HuH-7 (cell line): ENCODE measurements at regions not wholly inside any gene's neighbourhood (a gene's known extent, or its start where the extent isn't known, plus 50 kb on each side); places are given as distances from the start of the nearest gene placed in this dataset.
"Not testable (repeated sequence)": the region's sequence is repeated elsewhere in the genome, so short reads cannot be mapped to it uniquely, and the experiment has no call there.

Source experiments
- DNase-seq: peaks from one replicate; pipeline ENCODE4 v3.0.0; 2011; ENCODE audit warnings: low spot score

DNA sequence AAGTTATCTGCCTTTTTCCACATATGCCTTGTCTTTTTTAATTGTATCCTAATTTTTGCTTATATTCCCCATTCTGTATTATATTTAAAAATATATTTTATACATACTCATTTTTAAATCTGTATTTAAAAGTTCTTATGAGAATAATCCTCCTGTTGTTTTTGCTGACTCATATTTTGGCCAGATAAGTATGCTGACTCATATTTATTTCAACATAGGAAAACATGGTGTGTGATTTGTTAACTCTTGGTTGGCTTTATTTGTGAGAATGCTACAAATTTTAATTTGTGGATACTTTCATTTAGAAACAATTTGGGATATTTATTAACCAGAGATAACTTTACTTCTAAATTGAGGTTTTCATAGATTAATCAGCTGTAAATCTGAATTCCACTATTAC, 587.7 kb downstream of the CPS1 start:
- DNase-seq = no peak

DNA sequence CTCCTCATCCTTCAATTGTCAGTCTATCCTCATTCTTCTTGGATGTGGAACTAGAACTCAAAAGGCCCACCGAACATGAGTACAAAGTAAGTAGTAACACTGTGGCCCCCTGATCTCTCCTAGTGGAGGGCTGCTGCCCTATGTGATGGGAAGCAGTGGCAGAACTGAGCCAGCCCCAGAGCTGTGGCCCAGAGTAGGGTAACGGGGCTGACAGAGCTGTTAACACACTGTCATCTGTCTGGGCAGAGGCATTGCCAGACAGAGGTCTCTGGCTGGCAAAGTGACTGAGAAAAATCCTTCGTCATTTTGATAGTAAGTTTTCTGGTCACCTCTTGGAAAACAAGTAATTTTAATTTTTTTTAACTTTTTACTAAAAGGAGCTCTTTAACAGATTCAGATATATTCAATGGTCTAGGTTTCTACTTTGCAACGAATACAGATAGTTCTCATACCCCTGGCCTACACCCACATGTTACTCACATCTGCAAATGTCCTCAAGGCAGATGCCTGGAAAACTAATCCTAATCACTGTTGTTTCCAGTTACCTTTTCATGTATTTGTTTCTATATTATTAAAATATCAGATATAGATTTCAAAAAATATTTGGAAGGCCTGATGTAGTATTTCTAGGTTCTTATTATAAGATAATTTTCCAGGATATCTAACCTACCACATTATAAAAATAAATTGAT, 588.7 kb downstream of the CPS1 start:
- DNase-seq = no peak

DNA sequence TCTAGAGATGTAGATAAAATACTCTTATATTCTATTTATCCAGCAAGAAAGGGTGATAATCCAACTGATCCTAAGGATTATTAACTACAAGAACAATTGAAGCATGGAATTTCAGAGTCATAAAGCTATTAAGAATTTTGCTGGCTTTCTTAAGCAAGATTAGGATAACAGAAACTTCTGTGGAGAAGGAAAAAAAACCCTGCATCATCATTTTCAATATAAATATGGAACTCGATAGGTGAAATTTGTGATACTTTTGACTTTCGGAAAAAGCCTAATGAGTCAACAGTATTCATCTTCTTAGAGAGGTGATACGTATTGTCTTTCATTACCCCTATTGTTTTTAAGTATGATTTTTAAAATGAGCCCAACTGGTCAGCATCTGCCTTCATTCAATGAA, 593.3 kb downstream of the CPS1 start:
- DNase-seq = no peak

DNA sequence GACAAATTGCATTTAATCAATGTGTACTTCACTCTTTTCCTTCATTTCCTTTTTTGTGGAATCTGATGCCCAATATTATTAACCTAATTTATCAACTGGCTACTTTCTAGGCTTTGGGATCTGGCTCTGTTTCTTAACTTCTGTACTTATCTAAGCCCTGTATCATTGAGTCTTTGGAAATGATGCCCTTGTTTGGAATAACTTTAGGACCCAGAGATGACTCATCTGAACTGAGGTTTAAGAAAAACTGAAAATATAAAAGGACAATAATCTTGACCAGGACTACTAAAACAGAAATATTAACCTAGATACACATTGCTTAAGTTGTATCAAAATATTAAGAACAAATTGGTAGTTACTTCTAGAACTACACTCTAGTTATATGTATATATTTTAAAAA, 600.8 kb downstream of the CPS1 start:
- DNase-seq = no peak

DNA sequence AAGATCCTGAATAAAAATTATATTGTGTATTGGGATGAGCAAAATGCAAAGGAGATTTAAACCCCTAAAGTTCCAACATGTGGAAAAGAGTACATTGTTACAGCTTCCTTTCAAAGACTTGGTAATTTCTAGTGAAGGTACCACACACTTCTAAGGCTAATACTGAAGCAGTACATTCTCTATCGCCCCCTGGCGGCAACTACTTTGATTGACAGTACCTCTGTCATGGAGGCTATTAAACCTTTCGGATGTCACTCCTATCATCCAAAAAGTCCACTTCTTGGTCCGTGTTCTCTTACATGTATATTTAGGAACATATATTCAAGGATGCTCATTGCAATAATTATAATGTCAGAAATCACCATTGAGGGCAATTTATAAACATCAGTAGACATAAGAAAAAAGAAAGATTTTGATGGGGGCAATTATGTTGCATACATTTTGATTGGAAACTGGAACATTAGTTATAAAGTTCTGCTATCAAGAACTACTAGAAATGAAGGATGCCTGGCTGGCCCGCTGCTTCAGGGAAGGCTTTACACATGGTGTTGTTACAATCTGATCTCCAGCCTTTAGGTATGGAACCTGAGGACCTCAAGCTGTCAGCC, 601.6 kb downstream of the CPS1 start:
- DNase-seq = peak; percentile 9

DNA sequence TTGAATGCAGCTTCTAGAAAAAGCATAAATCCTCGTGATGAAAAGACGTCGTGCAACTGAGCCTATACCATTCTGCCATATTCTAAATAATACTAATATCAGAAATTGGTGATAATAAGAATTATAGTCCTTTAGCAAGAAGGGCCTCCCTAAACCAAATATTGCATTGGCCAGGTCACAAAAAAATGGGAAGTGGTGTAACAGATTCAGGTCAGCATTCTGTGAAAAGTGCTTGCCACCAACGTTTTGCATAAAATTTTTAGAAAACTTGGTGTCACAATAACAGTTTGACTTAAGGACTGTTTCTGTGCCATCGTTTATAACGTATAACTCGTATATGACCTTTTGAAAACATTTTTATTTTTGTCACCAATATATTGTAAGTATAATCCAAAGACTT, 603.6 kb downstream of the CPS1 start:
- no peak for DNase-seq

DNA sequence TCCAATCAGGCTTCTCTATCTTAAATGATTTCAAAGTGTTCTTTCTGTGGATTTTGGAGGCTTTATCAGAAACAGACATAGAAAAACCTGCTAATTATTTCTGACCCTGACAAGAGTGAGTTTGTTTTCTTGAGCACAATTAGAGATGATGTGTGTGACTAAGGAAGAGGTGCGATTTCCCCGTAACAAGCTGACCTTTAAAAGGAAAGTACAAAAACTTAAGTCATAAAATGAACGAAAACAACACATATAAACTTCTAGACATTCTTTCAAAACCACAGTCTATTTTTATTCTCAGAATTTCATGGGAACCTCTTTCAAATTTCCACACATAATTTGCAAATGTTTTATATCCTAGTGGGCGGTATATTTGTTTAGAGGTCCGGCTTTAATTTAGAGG, 604.8 kb downstream of the CPS1 start:
- DNase-seq = no peak

DNA sequence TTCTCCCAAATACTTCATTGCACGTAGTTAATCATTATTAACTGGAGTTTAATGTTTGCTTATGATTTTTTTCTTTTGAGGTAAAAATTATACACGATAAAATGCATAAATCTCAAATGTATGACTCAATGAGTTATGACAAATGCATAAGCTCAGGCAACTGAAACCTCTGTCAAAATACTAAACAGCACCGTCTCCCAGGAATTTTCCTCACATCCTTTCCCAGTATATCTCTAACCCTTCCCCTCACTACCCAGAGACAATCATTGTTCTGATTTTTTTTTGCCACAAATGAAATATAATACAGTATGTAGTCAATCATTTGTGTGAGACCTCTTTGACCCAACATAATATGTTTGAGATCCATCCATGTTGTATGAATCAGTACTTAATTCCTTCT, 606.5 kb downstream of the CPS1 start:
- no peak for DNase-seq

DNA sequence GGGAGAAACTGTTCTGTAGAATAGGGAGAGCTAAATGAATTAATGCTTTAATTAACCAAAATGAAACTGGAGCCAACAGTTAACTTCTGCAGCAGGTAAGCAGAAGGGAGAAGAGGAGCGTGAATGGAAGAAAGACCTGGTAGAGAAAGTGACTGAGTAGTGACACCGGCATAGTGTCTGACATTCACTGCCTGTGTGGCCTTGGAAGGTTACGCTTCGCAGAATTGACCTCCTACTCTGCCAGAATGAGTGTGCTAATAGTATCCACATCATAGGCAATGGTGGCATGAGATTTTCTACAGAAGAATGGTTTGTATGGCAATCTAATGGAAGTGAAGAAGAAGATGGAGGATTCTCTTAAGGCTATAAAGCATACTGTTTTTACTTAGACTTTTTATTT, 614.4 kb downstream of the CPS1 start:
- DNase-seq = no peak

DNA sequence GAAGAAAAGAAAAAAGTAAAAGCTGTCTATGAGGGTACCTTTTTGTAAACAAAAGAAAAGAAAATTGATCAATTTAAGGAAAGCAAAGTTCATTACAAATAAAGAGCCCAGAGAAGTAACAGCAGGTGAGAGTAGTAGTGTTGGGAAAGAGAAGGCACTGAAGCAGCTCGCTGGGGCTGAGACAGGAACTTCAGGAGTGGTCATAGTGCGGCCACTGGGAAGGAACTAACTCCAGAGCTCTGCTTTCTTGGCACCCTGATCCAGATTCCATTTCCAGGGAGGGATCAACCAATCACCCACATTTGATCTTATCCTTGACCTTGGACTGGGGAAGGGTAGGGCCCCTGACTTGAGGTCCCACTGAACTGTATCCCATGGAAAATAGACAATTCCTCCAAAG, 617.6 kb downstream of the CPS1 start:
- DNase-seq = no peak

DNA sequence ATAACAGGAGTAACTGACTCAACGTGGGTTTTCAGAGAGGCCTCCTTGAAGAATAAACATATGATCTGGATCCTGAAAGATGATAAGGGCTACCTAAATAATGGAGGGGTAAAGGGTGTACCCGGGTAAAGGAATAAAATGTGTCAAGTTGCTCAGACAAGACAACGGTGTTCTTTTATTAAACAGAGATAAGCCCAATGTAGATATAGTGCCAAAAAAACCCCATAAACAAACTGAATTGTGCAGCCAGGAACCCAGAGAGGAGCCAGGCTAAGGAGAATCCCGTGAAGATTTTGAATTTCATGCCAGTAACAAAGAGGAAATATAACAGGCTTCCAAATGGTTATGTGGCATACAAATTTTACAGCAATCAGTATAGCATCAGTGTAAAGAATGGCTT, 618.2 kb downstream of the CPS1 start:
- no peak for DNase-seq

DNA sequence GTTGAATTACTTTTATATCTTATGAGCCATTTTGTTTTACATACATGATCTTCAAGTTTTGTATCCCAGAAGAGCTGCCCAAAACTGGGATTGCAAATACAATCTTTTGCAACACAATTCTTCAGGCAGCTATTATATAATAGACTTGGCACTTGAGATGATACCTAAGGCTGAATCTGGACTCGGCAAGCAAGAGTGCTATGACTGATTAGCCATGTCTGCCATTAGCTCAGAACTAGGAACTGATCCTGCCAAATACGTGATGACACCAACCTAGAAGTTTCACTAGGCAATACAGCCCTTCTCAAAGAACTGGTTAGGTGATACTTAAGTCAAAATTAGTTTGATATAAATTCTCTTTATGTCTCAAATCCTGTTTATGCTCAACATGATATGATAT, 619.6 kb downstream of the CPS1 start:
- no peak for DNase-seq

DNA sequence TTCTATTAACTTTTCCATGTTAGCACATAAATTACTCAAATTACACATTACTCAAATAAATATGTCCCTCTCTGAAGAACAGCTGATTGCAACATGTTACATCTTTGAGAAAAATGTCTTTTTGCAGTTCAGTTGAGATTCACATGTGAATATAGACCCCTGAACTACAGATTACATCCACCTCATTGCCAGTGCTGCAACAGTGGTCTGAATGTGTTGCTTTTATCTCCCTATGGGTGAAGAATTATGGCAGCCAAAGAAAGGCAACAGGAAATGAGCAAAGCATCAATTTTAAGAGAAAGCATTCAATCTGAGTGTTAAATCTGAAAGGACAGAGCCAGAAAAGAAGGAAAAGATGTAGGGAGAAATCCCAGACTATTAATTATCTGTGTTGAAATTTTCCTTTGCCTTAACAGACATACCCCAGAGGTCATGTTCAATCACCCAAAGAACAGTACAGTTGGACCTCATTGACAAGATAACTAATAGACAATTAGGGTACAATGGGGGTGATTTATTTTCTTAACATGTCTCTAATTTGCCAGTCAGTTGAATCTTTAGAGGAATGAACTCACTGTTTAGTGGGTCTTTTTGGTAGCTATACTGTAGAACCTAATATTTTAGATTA, 620.2 kb downstream of the CPS1 start:
- DNase-seq = no peak

DNA sequence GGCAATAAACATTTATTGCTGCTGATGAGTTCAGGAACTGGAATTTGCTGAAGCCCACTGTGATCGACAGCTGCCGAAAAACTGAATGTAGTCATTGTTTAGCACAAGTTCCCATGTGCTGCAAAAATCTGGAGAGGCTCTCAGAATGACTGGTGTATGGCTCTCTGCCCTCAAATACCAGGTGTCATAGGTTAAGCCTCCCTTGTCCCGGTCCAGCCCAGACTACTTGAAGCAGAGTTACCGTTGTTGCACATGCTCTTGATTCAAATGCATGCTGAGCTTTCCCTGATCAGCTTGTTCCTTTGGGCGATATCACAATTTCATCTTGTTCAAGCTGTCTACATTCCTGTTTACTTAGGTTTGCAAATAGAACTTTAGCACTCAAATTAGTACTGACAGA, 625.2 kb downstream of the CPS1 start:
- DNase-seq = peak; percentile 14

DNA sequence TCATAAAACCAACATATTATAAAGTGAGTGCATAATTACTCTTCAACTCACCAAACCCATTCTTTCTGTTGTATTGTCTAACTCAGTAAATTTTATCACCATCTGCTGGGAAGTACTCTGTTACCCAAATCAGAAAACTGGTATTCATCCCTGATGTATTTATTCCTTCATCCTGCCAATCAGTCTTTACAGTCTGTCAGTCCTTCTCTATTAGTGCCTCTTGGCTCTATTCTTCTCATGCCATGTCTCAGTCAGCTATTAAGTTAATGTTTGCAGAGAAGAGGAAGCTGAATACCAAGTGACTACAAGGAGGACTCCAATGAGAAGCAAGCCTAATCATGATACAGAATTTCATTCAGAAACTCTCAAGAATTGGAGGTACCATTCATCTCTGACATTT, 631.2 kb downstream of the CPS1 start:
- no peak for DNase-seq

DNA sequence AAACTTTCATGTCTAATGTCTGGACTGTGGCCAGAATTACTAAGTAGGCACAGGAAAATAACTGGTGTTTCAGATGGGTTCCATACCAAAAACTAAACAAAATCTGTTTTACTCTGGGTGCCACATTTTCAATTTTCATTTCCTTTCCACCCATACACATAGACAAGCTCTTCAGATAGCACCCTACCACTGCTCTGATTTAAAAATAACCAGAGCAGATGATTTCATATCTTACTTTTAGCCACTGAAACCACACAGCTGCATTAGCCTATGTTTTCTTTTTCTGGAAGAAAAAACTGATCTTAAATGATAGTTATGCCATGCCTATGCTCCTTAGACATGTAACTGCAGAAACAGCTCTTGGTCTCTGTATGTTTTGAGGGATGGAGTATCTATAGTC, 647.6 kb downstream of the CPS1 start:
- DNase-seq = no peak

DNA sequence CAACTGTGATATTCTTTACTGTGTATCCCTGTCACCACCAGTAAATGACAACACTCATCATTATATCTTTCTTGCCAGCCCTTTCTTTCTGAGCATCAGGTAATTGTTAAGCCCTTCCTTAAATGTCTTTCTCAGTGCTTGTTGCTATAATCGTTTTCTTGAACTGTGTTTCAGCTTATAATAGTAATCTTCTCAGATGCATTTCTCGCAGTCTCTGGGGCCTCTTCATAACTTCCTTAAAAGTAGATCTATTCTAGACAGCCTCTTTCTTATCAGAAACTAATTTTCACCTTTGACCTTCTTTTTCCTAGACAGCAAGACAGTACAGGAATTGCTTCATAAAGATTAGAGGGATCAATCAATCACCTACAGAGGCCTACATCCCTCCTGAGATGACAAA, 648.1 kb downstream of the CPS1 start:
- no peak for DNase-seq

DNA sequence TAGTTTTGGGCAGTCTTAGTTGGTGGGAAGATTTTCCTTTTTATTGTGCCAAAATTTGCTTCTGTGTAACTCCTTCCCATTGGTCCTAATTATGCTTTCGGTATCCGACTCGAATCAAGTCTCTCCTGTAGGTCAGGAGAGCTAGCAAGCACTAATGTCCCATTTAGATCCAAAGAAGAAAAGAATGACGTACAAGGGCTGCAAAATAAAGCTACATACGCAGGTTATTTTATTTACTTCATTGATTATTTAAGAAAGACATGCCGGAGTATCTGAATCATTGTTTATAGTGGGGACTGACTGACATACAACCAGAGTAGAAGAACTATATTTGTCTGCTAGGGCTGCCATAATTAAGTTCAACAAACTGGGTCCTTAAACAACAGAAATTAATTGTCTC, 648.5 kb downstream of the CPS1 start:
- DNase-seq = no peak

DNA sequence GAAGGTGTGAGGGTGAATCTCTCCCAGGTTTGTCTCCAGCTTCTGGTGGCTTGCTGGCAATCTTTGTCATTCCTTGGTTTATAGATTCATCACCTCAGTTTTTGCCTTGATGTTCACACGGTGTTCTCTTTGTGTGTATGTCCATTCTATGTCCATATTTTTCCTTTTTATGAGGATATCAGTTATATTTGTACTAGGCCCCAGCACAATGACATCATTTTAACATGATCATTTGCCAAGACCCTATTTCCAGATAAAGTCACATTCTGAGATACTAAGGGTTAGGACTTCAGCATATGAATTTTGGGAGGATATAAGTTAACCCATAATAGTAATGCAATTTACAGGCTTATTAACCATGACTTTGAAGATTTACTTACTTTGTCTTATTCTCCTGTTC, 649.0 kb downstream of the CPS1 start:
- DNase-seq = no peak

DNA sequence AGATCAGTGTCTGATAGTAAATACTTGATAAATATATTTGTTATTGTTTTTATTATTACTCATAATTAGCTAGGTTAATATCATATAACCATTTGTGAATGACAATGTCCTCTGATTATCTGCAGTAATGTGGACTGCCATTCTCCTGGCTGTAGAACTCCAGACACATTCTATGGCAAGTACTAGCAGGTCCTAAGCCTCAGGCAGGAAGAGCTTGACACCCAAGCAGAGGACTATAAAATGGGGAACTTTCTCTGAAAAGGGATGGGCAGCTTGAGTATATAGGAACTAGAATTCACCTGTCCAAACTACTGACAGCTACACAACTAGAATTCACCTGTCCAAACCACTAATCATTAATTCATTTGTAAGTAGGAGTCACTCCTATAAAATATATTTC, 649.4 kb downstream of the CPS1 start:
- no peak for DNase-seq

DNA sequence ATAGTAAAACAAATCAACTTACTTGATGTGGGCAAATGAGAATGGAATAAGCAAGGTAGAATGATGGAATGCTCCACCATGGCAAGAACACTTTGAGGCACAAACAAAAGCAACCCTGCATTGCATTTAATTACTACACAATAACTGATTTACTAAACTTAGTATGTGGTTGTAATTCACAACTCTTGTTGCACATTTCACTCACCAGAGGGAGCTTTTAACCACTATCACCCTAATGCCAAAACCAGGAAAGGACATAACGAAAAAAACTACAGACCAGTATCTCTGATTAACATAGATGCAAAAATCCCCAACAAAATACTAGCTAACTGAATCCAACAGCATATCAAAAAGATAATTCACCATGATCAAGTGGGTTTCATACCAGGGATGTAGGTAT, 659.8 kb downstream of the CPS1 start:
- peak; percentile 7 for DNase-seq

DNA sequence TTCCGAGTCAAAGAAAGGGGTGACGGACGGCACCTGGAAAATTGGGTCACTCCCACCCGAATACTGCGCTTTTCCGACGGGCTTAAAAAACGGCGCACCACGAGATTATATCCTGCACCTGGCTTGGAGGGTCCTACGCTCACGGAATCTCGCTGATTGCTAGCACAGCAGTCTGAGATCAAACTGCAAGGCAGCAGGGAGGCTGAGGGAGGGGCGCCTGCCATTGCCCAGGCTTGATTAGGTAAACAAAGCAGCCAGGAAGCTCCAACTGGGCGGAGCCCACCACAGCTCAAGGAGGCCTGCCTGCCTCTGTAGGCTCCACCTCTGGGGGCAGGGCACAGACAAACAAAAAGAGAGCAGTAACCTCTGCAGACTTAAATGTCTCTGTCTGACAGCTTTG, 663.1 kb downstream of the CPS1 start:
- DNase-seq = not testable (repeated sequence)

DNA sequence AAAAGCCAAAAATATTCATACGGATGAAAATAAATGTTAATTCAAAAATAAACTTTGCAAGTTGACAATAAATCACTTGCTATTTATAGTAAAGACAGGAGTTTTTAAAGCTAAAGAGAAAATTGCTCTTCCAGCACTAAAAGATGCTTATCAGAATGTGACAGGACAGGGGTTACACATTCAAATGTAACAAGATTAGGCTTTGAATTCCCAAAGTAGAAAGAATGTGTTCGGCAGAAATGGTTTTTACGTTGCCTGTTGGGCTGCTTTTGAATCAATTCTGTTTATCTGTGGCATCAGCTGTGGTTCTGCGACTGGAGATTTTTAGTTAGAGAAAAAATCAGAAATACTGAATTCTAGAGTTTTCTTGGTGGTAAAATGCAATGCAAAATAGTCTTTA, 669.4 kb downstream of the CPS1 start:
- DNase-seq = no peak

DNA sequence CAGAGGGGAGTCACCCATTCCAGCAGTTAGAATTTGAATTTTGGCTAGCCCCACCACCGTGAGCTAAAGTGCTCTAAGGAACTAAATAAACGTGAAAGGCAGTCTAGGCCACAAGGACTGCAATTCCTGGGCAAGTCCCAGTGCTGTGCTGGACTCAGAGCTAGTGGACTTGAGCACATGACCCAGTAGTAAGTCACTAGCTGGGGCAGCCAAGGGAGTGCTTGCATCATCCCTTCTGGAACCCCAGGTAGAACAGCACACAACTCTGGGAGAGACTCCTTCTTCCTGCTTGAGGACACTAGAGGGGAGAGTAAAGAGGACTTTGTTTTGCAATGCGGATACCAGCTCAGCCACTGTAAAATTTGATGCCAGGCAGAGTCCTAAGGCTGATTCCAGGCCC, 672.2 kb downstream of the CPS1 start:
- DNase-seq = no peak
